SK-N-SH treated with all-trans-retinoic acid at 6 μM for 48 hours (cell line): ENCODE measurements at regions not wholly inside any gene's neighbourhood (a gene's known extent, or its start where the extent isn't known, plus 50 kb on each side); places are given as distances from the start of the nearest gene placed in this dataset.

ENCODE experiments used
- ARNTL ChIP-seq: fragments of 450-650 bp; formaldehyde crosslinking; IDR thresholded peaks from 2 replicates; pipeline ENCODE4 v1.5.0; 2020; ENCODE audit warnings: low read depth, mild to moderate bottlenecking, moderate library complexity, borderline replicate concordance
- BACH2 ChIP-seq: fragments of 250-450 bp; sonication (Bioruptor Pico); IDR thresholded peaks from 2 replicates; pipeline ENCODE4 v1.9.0; 2021; ENCODE audit warnings: mild to moderate bottlenecking, borderline replicate concordance
- ESRRG ChIP-seq: fragments of 250-450 bp; sonication (Bioruptor Pico); IDR thresholded peaks from 2 replicates; pipeline ENCODE4 v1.6.1; 2021; ENCODE audit warnings: mild to moderate bottlenecking
- GLIS3 ChIP-seq: fragments of 250-450 bp; sonication (Bioruptor Pico); IDR thresholded peaks from 2 replicates; pipeline ENCODE4 v1.5.0; 2020; ENCODE audit warnings: mild to moderate bottlenecking, moderate library complexity
- ISL1 ChIP-seq: fragments of 250-450 bp; sonication (Bioruptor Pico); IDR thresholded peaks from 2 replicates; pipeline ENCODE4 v2.1.2; 2022; ENCODE audit warnings: mild to moderate bottlenecking, moderate library complexity
- OSR1 ChIP-seq: fragments of 250-450 bp; sonication (Bioruptor Pico); IDR thresholded peaks from 2 replicates; pipeline ENCODE4 v1.8.0; 2022; ENCODE audit warnings: moderate library complexity, mild to moderate bottlenecking, inconsistent platforms
- RARB ChIP-seq: fragments of 250-450 bp; sonication (Bioruptor Pico); IDR thresholded peaks from 2 replicates; pipeline ENCODE4 v1.8.0; 2021; ENCODE audit warnings: mild to moderate bottlenecking, moderate library complexity
- ZFP3 ChIP-seq: fragments of 250-450 bp; sonication (Bioruptor Pico); IDR thresholded peaks from 2 replicates; pipeline ENCODE4 v1.5.0; 2020; ENCODE audit warnings: mild to moderate bottlenecking, moderate library complexity
- ZFP30 ChIP-seq: fragments of 450-650 bp; formaldehyde crosslinking; IDR thresholded peaks from 2 replicates; pipeline ENCODE4 v1.5.0; 2022; ENCODE audit warnings: mild to moderate bottlenecking, moderate library complexity
- ZNF565 ChIP-seq: fragments of 450-650 bp; formaldehyde crosslinking; conservative IDR thresholded peaks from 2 replicates; pipeline ENCODE4 v1.5.0; 2020; ENCODE audit warnings: low read depth, mild to moderate bottlenecking, moderate library complexity
- ZNF70 ChIP-seq: fragments of 450-650 bp; formaldehyde crosslinking; IDR thresholded peaks from 2 replicates; pipeline ENCODE4 v1.5.0; 2020; ENCODE audit warnings: mild to moderate bottlenecking, moderate library complexity
- ZNF8 ChIP-seq: fragments of 450-650 bp; formaldehyde crosslinking; IDR thresholded peaks from 2 replicates; pipeline ENCODE4 v1.5.0; 2020; ENCODE audit warnings: mild to moderate bottlenecking, moderate library complexity
- TF ChIP-seq, protein P1 (sequence below): fragments of 250-450 bp; sonication (Bioruptor Pico); IDR thresholded peaks from 2 replicates; pipeline ENCODE4 v1.5.1; 2020; ENCODE audit warnings: low read depth, mild to moderate bottlenecking, moderate library complexity
- TF ChIP-seq, protein P2 (sequence below): fragments of 250-450 bp; sonication (Bioruptor Pico); IDR thresholded peaks from 2 replicates; pipeline ENCODE4 v1.8.0; 2021; ENCODE audit warnings: low read depth, mild to moderate bottlenecking, moderate library complexity, borderline replicate concordance

DNA sequence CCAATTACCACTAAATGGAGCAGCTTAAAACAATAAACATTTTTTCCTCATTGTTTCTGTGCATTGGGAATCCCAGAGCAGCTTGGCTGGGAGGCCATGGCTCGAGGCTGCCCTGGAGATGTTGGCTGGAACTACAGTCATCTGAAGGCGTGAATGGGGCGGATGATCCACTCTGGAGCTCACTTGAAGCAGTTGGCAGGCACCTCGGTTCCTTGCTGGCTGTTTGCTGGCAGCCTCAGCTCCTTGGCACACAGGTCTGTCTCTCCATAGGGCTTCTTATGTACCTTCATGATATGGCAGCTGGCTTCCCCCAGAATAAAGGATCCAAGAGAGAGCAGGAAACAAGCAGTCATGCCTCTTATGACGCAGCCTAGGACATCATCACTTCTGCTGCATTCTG lies 227.0 kb upstream of the COPS8 start:
- TF ChIP-seq ZFP3 (no peak), ZNF565 (CRISPR knock-in tag) (no peak), GLIS3 (no peak), ESRRG (CRISPR knock-in tag) (no peak), RARB (CRISPR knock-in tag) (no peak), ARNTL (CRISPR knock-in tag) (no peak), ZNF70 (CRISPR knock-in tag) (no peak), OSR1 (CRISPR knock-in tag) (no peak), ISL1 (CRISPR knock-in tag) (no peak), ZNF8 (CRISPR knock-in tag) (no peak), BACH2 (no peak), ZFP30 (CRISPR knock-in tag) (no peak)
- TF ChIP-seq, protein P1, sequence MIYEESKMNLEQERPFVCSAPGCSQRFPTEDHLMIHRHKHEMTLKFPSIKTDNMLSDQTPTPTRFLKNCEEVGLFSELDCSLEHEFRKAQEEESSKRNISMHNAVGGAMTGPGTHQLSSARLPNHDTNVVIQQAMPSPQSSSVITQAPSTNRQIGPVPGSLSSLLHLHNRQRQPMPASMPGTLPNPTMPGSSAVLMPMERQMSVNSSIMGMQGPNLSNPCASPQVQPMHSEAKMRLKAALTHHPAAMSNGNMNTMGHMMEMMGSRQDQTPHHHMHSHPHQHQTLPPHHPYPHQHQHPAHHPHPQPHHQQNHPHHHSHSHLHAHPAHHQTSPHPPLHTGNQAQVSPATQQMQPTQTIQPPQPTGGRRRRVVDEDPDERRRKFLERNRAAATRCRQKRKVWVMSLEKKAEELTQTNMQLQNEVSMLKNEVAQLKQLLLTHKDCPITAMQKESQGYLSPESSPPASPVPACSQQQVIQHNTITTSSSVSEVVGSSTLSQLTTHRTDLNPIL (CRISPR knock-in tag): no peak
- TF ChIP-seq, protein P2, sequence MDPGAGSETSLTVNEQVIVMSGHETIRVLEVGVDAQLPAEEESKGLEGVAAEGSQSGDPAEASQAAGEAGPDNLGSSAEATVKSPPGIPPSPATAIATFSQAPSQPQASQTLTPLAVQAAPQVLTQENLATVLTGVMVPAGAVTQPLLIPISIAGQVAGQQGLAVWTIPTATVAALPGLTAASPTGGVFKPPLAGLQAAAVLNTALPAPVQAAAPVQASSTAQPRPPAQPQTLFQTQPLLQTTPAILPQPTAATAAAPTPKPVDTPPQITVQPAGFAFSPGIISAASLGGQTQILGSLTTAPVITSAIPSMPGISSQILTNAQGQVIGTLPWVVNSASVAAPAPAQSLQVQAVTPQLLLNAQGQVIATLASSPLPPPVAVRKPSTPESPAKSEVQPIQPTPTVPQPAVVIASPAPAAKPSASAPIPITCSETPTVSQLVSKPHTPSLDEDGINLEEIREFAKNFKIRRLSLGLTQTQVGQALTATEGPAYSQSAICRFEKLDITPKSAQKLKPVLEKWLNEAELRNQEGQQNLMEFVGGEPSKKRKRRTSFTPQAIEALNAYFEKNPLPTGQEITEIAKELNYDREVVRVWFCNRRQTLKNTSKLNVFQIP (CRISPR knock-in tag): no peak
